ENCODE measurements at regions not wholly inside any gene's neighbourhood (a gene's known extent, or its start where the extent isn't known, plus 50 kb on each side); places are given as distances from the start of the nearest gene placed in this dataset.

DNA sequence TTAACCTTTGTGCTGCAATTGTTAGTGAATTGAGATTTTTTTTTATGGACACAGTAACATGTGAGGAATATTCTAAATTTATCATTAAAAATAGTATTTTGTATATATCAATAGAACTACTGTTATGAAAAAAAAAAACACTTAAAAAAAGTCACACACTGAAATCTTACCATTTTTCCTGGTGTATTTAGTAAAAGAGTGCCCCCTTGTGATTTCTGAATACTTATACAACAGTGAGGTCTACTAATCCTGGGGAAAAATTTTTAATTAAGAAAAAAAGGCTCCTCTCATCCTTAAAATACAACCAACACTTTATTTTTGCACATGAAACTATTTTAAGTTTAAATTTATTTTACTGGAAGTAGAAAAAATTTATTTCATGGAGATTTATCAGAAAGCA lies 56.4 kb upstream of the SPOCK3 start:
- H3K9me3 ChIP-seq (ENCODE audit: insufficient read depth, low read depth, low read length), result no peaks in the 10 kb centered on the region
- peaks cover 10% of the 10 kb centered on the region; the same call in 1 of the 2 replicates for H3K4me1 ChIP-seq (ENCODE audit: insufficient read depth, low read length)
- no peaks in the 10 kb centered on the region for H3K36me3 ChIP-seq (ENCODE audit: insufficient read depth, low read length)
- no peaks in the 10 kb centered on the region for H3K27me3 ChIP-seq (ENCODE audit: insufficient read depth, low read length)
- no peak overlapping the region for H3K4me3 ChIP-seq (ENCODE audit: low read length)
- H3K9ac ChIP-seq (ENCODE audit: low read depth, low read length), result no peak overlapping the region
- H3K27ac ChIP-seq (ENCODE audit: low read depth, low read length), result no peak overlapping the region

DNA sequence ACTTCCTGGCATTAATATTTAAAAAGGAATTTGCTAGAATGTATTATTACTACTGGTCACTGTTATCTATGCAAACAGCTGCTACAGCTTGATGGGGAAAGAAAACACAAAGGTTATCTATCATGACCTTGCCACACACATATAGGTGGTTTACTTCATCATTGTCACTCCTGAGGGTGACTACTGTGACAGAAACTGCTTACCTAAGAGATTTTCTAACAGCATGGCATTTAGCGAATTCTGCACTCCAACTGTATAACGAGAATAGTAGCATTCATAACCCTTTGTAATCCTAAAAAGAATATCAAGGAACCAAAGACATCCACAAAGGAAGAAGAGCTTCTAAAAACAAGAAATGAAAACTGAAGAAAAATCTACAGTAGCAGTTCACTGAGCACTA lies 74.6 kb upstream of the SPOCK3 start:
- H3K4me3 ChIP-seq (ENCODE audit: low read length), result no peak overlapping the region
- no peak overlapping the region for H3K9ac ChIP-seq (ENCODE audit: low read depth, low read length)
- 83% methylated on average over 2 of the region's 2 CpGs for WGBS
- H3K36me3 ChIP-seq (ENCODE audit: insufficient read depth, low read length), result no peaks in the 10 kb centered on the region
- no peak overlapping the region for H3K27ac ChIP-seq (ENCODE audit: low read depth, low read length)
- no peaks in the 10 kb centered on the region for H3K4me1 ChIP-seq (ENCODE audit: insufficient read depth, low read length)
- no peaks in the 10 kb centered on the region for H3K9me3 ChIP-seq (ENCODE audit: insufficient read depth, low read depth, low read length)
- no peaks in the 10 kb centered on the region for H3K27me3 ChIP-seq (ENCODE audit: insufficient read depth, low read length)

GRCh38 chr4:167321299-167321698 lies 87.0 kb upstream of the SPOCK3 start:
- H3K4me3 ChIP-seq (ENCODE audit: low read length), result no peak overlapping the region
- WGBS, result 96% methylated on average over 3 of the region's 4 CpGs
- H3K27me3 ChIP-seq (ENCODE audit: insufficient read depth, low read length), result no peaks in the 10 kb centered on the region
- no peaks in the 10 kb centered on the region for H3K9me3 ChIP-seq (ENCODE audit: insufficient read depth, low read depth, low read length)
- H3K9ac ChIP-seq (ENCODE audit: low read depth, low read length), result no peak overlapping the region
- H3K36me3 ChIP-seq (ENCODE audit: insufficient read depth, low read length), result no peaks in the 10 kb centered on the region
- H3K4me1 ChIP-seq (ENCODE audit: insufficient read depth, low read length), result no peaks in the 10 kb centered on the region
- no peak overlapping the region for H3K27ac ChIP-seq (ENCODE audit: low read depth, low read length)

- no peaks in the 10 kb centered on the region for H3K4me1 ChIP-seq (ENCODE audit: insufficient read depth, low read length)
- no peaks in the 10 kb centered on the region for H3K27me3 ChIP-seq (ENCODE audit: insufficient read depth, low read length)
- WGBS, result 72% methylated on average over 6 of the region's 6 CpGs
- H3K27ac ChIP-seq (ENCODE audit: low read depth, low read length), result no peak overlapping the region
- H3K36me3 ChIP-seq (ENCODE audit: insufficient read depth, low read length), result no peaks in the 10 kb centered on the region
- no peak overlapping the region for H3K9ac ChIP-seq (ENCODE audit: low read depth, low read length)
- no peaks in the 10 kb centered on the region for H3K9me3 ChIP-seq (ENCODE audit: insufficient read depth, low read depth, low read length)
- no peak overlapping the region for H3K4me3 ChIP-seq (ENCODE audit: low read length)
Observed at GRCh38 chr4:167339781-167340180, 105.5 kb upstream of the SPOCK3 start.

DNA sequence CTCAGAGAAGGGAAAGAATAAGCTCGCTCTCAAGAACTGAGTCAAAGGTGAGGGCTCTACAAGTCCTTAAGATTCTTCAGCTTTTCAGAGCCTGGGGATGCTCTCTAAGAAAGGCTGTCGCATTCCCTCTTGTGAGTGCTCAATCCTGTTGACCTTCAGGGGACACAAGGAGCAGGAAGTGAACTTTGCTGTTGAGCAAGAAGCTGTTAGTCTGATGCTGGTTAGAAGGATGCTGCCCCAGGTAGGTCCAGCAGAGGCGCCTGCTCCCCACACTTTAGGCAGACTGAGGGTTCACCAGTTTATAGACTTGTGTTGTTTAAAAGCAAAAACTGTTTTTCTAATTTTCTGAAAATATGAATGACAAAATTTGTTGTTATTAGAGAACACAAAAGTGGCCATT lies 125.4 kb upstream of the SPOCK3 start:
- H3K9ac ChIP-seq (ENCODE audit: low read depth, low read length), result no peak overlapping the region
- no peaks in the 10 kb centered on the region for H3K27me3 ChIP-seq (ENCODE audit: insufficient read depth, low read length)
- H3K4me3 ChIP-seq (ENCODE audit: low read length), result no peak overlapping the region
- no peaks in the 10 kb centered on the region for H3K4me1 ChIP-seq (ENCODE audit: insufficient read depth, low read length)
- no peaks in the 10 kb centered on the region for H3K9me3 ChIP-seq (ENCODE audit: insufficient read depth, low read depth, low read length)
- 56% methylated on average over 3 of the region's 3 CpGs for WGBS
- H3K27ac ChIP-seq (ENCODE audit: low read depth, low read length), result no peak overlapping the region
- H3K36me3 ChIP-seq (ENCODE audit: insufficient read depth, low read length), result no peaks in the 10 kb centered on the region

DNA sequence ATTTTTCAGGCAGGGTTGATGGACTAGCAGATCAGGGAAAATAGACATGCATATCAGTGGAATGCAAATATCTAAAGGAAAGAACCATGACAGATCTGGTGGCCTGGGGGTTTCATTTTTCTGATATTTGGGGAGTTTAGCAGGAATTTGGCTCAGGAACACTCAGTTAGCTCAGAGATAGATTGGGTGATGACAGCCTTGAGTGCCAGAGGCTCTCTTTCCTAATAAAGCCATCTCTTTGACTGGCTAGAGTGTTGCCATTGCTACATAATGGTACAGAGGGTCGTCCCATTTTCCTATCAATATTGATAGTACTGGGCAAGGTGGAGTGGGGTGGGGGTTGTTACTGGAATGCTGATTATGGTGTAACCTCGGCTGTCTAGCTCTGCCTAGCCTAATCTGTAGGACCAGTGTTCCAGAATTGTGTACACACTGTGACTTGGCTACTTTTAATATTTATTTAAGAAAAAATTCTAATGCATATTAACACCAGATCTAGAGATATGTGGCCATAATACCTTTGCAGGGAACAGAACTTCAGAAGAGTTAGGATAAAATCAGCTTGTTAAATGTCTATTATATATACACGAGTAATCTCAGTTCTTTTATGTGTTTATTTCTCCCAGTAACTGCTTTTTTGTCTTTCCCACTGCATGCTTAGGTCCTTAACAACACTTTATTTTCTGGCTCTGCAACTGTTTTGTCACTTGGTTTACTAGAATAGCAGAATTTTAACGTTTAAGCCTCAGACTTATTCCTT lies 145.0 kb upstream of the SPOCK3 start:
- no peak overlapping the region for H3K27ac ChIP-seq (ENCODE audit: low read depth, low read length)
- H3K9me3 ChIP-seq (ENCODE audit: insufficient read depth, low read depth, low read length), result no peaks in the 10 kb centered on the region
- no peaks in the 10 kb centered on the region for H3K4me1 ChIP-seq (ENCODE audit: insufficient read depth, low read length)
- WGBS, result 95% methylated on average over 4 of the region's 4 CpGs
- no peak overlapping the region for H3K4me3 ChIP-seq (ENCODE audit: low read length)
- no peak overlapping the region for H3K9ac ChIP-seq (ENCODE audit: low read depth, low read length)
- no peaks in the 10 kb centered on the region for H3K36me3 ChIP-seq (ENCODE audit: insufficient read depth, low read length)
- H3K27me3 ChIP-seq (ENCODE audit: insufficient read depth, low read length), result no peaks in the 10 kb centered on the region

- Histone ChIP-seq H3K9ac (ENCODE audit: low read depth, low read length) (no peak overlapping the region), H3K27ac (ENCODE audit: low read depth, low read length) (no peak overlapping the region)
- WGBS, result 91% methylated on average over 3 of the region's 4 CpGs
Observed at GRCh38 chr4:167380964-167381363, 146.7 kb upstream of the SPOCK3 start.

DNA sequence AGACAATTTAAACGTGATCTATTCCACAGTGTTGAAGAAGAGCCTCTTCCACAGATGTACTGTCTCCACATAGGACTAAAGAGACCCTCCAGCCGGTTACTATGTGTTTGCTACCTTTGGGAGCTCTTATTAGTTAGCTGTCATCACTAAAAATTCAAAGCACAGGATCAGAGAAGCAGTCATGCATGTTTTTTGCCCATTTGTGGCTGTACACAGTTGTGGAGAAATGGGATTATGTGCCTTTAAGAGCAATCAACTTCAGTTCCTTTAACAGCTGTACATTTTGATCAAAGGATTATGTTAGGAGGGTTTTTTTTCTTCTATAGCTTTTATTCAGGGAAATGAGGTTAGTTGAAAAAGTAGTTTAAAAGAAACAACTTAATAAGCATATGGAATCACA lies 149.0 kb upstream of the SPOCK3 start:
- no peaks in the 10 kb centered on the region for H3K9me3 ChIP-seq (ENCODE audit: insufficient read depth, low read depth, low read length)
- no peaks in the 10 kb centered on the region for H3K27me3 ChIP-seq (ENCODE audit: insufficient read depth, low read length)
- H3K9ac ChIP-seq (ENCODE audit: low read depth, low read length), result no peak overlapping the region
- WGBS, result 83% methylated on average over 2 of the region's 2 CpGs
- no peaks in the 10 kb centered on the region for H3K4me1 ChIP-seq (ENCODE audit: insufficient read depth, low read length)
- H3K36me3 ChIP-seq (ENCODE audit: insufficient read depth, low read length), result no peaks in the 10 kb centered on the region
- no peak overlapping the region for H3K27ac ChIP-seq (ENCODE audit: low read depth, low read length)
- no peak overlapping the region for H3K4me3 ChIP-seq (ENCODE audit: low read length)

More at GRCh38 chr4:167380964-167381363, 146.7 kb upstream of the SPOCK3 start:
- no peaks in the 10 kb centered on the region for H3K36me3 ChIP-seq (ENCODE audit: insufficient read depth, low read length)
- no peaks in the 10 kb centered on the region for H3K9me3 ChIP-seq (ENCODE audit: insufficient read depth, low read depth, low read length)
- H3K4me3 ChIP-seq (ENCODE audit: low read length), result no peak overlapping the region
- H3K4me1 ChIP-seq (ENCODE audit: insufficient read depth, low read length), result no peaks in the 10 kb centered on the region
- no peaks in the 10 kb centered on the region for H3K27me3 ChIP-seq (ENCODE audit: insufficient read depth, low read length)

GRCh38 chr4:167397586-167397985 lies 163.3 kb upstream of the SPOCK3 start:
- Histone ChIP-seq H3K27me3 (ENCODE audit: insufficient read depth, low read length) (no peaks in the 10 kb centered on the region), H3K9me3 (ENCODE audit: insufficient read depth, low read depth, low read length) (no peaks in the 10 kb centered on the region), H3K27ac (ENCODE audit: low read depth, low read length) (no peak overlapping the region), H3K9ac (ENCODE audit: low read depth, low read length) (no peak overlapping the region), H3K36me3 (ENCODE audit: insufficient read depth, low read length) (no peaks in the 10 kb centered on the region), H3K4me1 (ENCODE audit: insufficient read depth, low read length) (no peaks in the 10 kb centered on the region), H3K4me3 (ENCODE audit: low read length) (no peak overlapping the region)
- 80% methylated on average over 1 of the region's 3 CpGs for WGBS

DNA sequence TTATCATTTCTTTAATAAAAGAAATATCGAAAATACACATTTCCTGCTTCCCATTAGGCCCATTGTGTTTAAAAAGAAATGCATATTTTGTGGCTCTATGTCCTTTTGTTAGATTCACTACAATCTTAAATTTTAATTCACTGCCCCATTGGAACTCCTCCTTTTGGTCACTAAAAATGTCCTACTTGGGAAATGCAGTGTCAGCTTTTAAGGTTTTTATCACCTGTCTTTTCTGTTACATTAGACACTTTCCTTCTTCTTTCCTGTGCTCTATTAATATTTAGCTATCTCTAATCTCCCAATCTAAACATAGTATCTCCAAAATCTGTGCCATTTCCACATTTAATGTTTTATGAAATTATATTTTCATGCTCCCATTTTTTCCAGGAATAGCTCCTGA lies 164.9 kb upstream of the SPOCK3 start:
- Histone ChIP-seq H3K4me3 (ENCODE audit: low read length) (no peak overlapping the region), H3K36me3 (ENCODE audit: insufficient read depth, low read length) (no peaks in the 10 kb centered on the region), H3K9ac (ENCODE audit: low read depth, low read length) (no peak overlapping the region), H3K4me1 (ENCODE audit: insufficient read depth, low read length) (no peaks in the 10 kb centered on the region), H3K9me3 (ENCODE audit: insufficient read depth, low read depth, low read length) (no peaks in the 10 kb centered on the region), H3K27ac (ENCODE audit: low read depth, low read length) (no peak overlapping the region), H3K27me3 (ENCODE audit: insufficient read depth, low read length) (no peaks in the 10 kb centered on the region)
- WGBS, result no CpG with 5 or more reads among the region's 1 CpG

DNA sequence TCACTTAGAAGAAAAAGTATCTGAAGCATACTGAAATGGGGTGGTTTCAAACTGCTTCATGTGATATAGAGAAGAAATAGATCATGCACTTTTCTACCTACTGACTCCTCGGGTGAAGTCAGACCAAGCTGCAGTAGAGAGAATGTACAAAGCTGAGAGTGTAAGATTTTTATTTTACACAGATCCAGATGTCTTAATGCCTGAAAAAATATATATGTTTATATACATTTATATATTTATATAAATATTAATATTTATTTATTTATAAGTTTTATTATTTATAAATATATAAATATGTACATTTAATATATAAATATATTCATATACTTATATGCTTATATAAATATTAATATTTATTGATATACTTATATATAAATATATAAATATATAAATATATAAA lies 171.9 kb upstream of the SPOCK3 start:
- no peak overlapping the region for H3K27ac ChIP-seq (ENCODE audit: low read depth, low read length)
- H3K9me3 ChIP-seq (ENCODE audit: insufficient read depth, low read depth, low read length), result no peaks in the 10 kb centered on the region
- no peaks in the 10 kb centered on the region for H3K27me3 ChIP-seq (ENCODE audit: insufficient read depth, low read length)
- WGBS, result no CpG with 5 or more reads among the region's 1 CpG
- no peak overlapping the region for H3K9ac ChIP-seq (ENCODE audit: low read depth, low read length)
- H3K36me3 ChIP-seq (ENCODE audit: insufficient read depth, low read length), result no peaks in the 10 kb centered on the region
- H3K4me1 ChIP-seq (ENCODE audit: insufficient read depth, low read length), result no peaks in the 10 kb centered on the region
- no peak overlapping the region for H3K4me3 ChIP-seq (ENCODE audit: low read length)

- 92% methylated on average over 4 of the region's 4 CpGs for WGBS
- H3K4me3 ChIP-seq (ENCODE audit: low read length), result no peak overlapping the region
- no peak overlapping the region for H3K9ac ChIP-seq (ENCODE audit: low read depth, low read length)
- H3K27ac ChIP-seq (ENCODE audit: low read depth, low read length), result no peak overlapping the region
- no peaks in the 10 kb centered on the region for H3K36me3 ChIP-seq (ENCODE audit: insufficient read depth, low read length)
- H3K4me1 ChIP-seq (ENCODE audit: insufficient read depth, low read length), result no peaks in the 10 kb centered on the region
- no peaks in the 10 kb centered on the region for H3K9me3 ChIP-seq (ENCODE audit: insufficient read depth, low read depth, low read length)
- no peaks in the 10 kb centered on the region for H3K27me3 ChIP-seq (ENCODE audit: insufficient read depth, low read length)
Observed at GRCh38 chr4:167415461-167415860, 181.2 kb upstream of the SPOCK3 start.
